Natural killer cell (primary cell): ENCODE measurements at regions not wholly inside any gene's neighbourhood (a gene's known extent, or its start where the extent isn't known, plus 50 kb on each side); places are given as distances from the start of the nearest gene placed in this dataset.

Experiments
- ATAC-seq, 3 donors: fragments of 150-1000 bp in 2 of 3; fragments of 200-7000 bp in 1 of 3; cut with Tn5 transposase; 1 replicate in 1 of 3; 2 replicates in 2 of 3; pipeline ENCODE4 v1.10.0; 2021; ENCODE audit warnings: mild to moderate bottlenecking in 2 of 3, moderate library complexity in 2 of 3
- DNase-seq, 2 donors: peaks; one replicate each; pipeline versions ENCODE4 v3.0.0 to v3.0.0-alpha.2; 2013 to 2021; ENCODE audit warnings: mixed read lengths in 1 of 2
- H3K27ac ChIP-seq: one replicate; pipeline ENCODE4 v1.5.1; 2013; ENCODE audit warnings: mild to moderate bottlenecking, low read length
- H3K27me3 ChIP-seq: one replicate; pipeline ENCODE4 v1.6.1; 2013; ENCODE audit warnings: low read length; ENCODE audit not compliant: control insufficient read depth, insufficient read depth
- H3K36me3 ChIP-seq: one replicate; pipeline ENCODE4 v1.6.1; 2013; ENCODE audit warnings: low read length; ENCODE audit not compliant: control insufficient read depth, insufficient read depth
- H3K4me1 ChIP-seq: one replicate; pipeline ENCODE4 v1.6.1; 2013; ENCODE audit warnings: low read length; ENCODE audit not compliant: control insufficient read depth, insufficient read depth
- H3K4me3 ChIP-seq: one replicate; pipeline ENCODE4 v1.5.1; 2013; ENCODE audit warnings: low read length
- H3K9me3 ChIP-seq: one replicate; pipeline ENCODE4 v1.6.1; 2013; ENCODE audit warnings: low read length; ENCODE audit not compliant: control insufficient read depth, insufficient read depth
- H3K27ac Mint-ChIP-seq, 2 donors: one replicate each; pipeline ENCODE4 v1.8.0; 2022; ENCODE audit warnings: mild to moderate bottlenecking in 2 of 2, mixed read lengths in 2 of 2, moderate library complexity in 1 of 2
- H3K27me3 Mint-ChIP-seq, 2 donors: one replicate each; pipeline ENCODE4 v1.8.0; 2022; ENCODE audit warnings: low read depth in 2 of 2, mixed read lengths in 2 of 2
- H3K36me3 Mint-ChIP-seq: one replicate; pipeline ENCODE4 v1.8.0; 2022; ENCODE audit warnings: mixed read lengths
- H3K4me1 Mint-ChIP-seq, 2 donors: one replicate each; pipeline ENCODE4 v1.8.0; 2022; ENCODE audit warnings: mixed read lengths in 2 of 2
- H3K4me3 Mint-ChIP-seq: one replicate; pipeline ENCODE4 v1.8.0; 2022; ENCODE audit warnings: mild to moderate bottlenecking, moderate library complexity, mixed read lengths
- H3K9me3 Mint-ChIP-seq, 2 donors: one replicate each; pipeline ENCODE4 v1.8.0; 2022; ENCODE audit warnings: mixed read lengths in 2 of 2
- WGBS: methylation state at CpG from one replicate; pipeline ENCODE4 v1.1.7; 2013; ENCODE audit warnings: missing lambda C conversion rate; ENCODE audit not compliant: insufficient coverage; 5-methylcytosine and 5-hydroxymethylcytosine counted together
- intact Hi-C: fragments of 100-400 bp; cut with micrococcal nuclease; formaldehyde crosslinking; loops from one replicate; pipeline ENCODE4 v1.14.2; 2022
- TF ChIP-seq, protein P1 (sequence below): fragments of 200-600 bp; IDR thresholded peaks from one replicate; pipeline ENCODE4 v1.8.0; 2022; ENCODE audit warnings: antibody characterized with exemption

DNA sequence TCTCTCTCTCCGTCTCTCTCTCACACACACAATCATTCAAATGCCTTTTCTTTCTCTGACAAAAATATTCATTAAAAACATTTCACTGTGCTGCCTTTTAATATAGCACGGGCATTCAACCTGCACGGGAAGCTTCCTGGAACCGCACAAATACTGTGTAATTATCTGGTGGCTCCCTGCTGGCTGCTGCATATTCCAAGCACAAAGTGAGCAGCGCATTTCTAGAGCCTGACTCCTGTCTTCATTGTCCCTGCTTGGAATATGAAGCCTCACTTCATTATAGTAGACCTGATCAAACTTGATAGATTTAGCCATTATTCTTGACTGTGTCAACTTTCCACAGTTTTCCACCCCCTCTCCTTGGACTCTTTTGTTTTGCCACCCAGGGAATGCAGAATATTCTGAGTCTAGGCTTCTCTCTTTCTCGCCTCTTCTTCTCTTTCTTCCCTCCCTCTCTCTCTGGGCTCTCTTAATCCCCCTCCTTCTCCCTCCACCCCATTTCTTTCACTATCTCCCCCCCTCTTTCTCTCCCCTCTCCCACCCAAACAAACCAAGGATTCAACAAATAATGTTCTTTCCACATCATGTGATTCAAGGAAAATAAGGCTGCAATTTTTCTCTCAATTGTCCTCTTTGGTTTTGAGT lies 672.1 kb upstream of the FANCL start:
- H3K36me3 Mint-ChIP-seq = no peaks in the 10 kb centered on the region

GRCh38 chr2:58911877-58912276 lies 670.8 kb upstream of the FANCL start:
- DNase-seq (no peak), ATAC-seq (no peak)
- H3K9me3 Mint-ChIP-seq = no peaks in the 10 kb centered on the region
- WGBS = no CpG with 5 or more reads among the region's 1 CpG
- H3K9me3 ChIP-seq = no peaks in the 10 kb centered on the region
- H3K4me3 Mint-ChIP-seq = no peak overlapping the region
- H3K27ac Mint-ChIP-seq = no peak overlapping the region
- H3K4me3 ChIP-seq = no peak overlapping the region
- TF ChIP-seq, protein P1, sequence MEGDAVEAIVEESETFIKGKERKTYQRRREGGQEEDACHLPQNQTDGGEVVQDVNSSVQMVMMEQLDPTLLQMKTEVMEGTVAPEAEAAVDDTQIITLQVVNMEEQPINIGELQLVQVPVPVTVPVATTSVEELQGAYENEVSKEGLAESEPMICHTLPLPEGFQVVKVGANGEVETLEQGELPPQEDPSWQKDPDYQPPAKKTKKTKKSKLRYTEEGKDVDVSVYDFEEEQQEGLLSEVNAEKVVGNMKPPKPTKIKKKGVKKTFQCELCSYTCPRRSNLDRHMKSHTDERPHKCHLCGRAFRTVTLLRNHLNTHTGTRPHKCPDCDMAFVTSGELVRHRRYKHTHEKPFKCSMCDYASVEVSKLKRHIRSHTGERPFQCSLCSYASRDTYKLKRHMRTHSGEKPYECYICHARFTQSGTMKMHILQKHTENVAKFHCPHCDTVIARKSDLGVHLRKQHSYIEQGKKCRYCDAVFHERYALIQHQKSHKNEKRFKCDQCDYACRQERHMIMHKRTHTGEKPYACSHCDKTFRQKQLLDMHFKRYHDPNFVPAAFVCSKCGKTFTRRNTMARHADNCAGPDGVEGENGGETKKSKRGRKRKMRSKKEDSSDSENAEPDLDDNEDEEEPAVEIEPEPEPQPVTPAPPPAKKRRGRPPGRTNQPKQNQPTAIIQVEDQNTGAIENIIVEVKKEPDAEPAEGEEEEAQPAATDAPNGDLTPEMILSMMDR = no peak
- no peak overlapping the region for H3K27ac ChIP-seq
- peaks cover 0 to 2% of the 10 kb centered on the region in 2 donors for H3K27me3 Mint-ChIP-seq
- intact Hi-C loops = no loop called here
- no peaks in the 10 kb centered on the region for H3K4me1 ChIP-seq
- H3K36me3 Mint-ChIP-seq = no peaks in the 10 kb centered on the region
- H3K4me1 Mint-ChIP-seq = no peaks in the 10 kb centered on the region
- H3K36me3 ChIP-seq = no peaks in the 10 kb centered on the region
- H3K27me3 ChIP-seq = no peaks in the 10 kb centered on the region

More for the DNA sequence above, 672.1 kb upstream of the FANCL start:
- Mint-ChIP-seq H3K27me3 (peaks cover 0 to 2% of the 10 kb centered on the region in 2 donors), H3K4me3 (no peak overlapping the region), H3K4me1 (no peaks in the 10 kb centered on the region), H3K9me3 (no peaks in the 10 kb centered on the region), H3K27ac (no peak overlapping the region)
- Histone ChIP-seq H3K27me3 (no peaks in the 10 kb centered on the region), H3K27ac (no peak overlapping the region), H3K4me3 (no peak overlapping the region), H3K9me3 (no peaks in the 10 kb centered on the region), H3K4me1 (no peaks in the 10 kb centered on the region), H3K36me3 (no peaks in the 10 kb centered on the region)
- TF ChIP-seq, protein P1 = no peak
- 90% methylated on average over 6 of the region's 6 CpGs for WGBS
- ATAC-seq = no peak
- intact Hi-C loops = no loop called here
- DNase-seq = no peak

DNA sequence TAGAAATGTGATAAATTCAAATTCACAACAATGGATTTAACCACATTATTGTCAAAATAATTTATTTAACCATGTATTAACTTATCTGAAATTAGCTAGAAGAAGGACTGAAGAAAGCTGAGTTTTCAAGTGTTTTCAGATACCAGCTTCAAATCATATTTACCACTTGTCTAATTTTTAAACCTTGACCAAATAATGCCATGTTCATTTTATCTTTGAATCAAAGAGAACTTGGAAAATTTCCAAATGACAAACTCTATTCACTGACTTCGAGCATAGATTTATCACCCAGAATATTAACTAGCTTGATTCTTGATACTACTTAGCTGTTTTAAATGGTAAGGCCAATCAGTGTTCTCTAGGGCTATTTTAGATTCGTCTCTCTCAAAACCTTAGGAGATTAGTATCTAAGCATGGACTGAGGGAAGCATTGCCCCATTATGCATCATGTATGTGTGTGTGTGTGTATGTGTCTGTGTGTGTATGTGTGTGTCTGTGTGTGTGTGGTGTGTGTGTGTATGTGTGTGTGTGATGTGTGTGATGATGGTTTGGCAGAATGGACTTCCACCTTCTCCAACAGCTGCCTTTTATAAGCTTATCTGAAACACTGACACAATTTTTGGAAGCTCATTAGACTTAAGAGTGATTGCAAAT lies 667.5 kb upstream of the FANCL start:
- Mint-ChIP-seq H3K4me3 (no peak overlapping the region), H3K9me3 (no peaks in the 10 kb centered on the region), H3K36me3 (no peaks in the 10 kb centered on the region), H3K27ac (no peak overlapping the region), H3K4me1 (no peaks in the 10 kb centered on the region), H3K27me3 (peaks cover 0 to 2% of the 10 kb centered on the region in 2 donors)
- H3K27ac ChIP-seq = no peak overlapping the region
- intact Hi-C loops = no loop called here
- H3K27me3 ChIP-seq = no peaks in the 10 kb centered on the region
- no peaks in the 10 kb centered on the region for H3K9me3 ChIP-seq
- H3K4me1 ChIP-seq = no peaks in the 10 kb centered on the region
- ATAC-seq = no peak
- H3K36me3 ChIP-seq = no peaks in the 10 kb centered on the region
- TF ChIP-seq, protein P1 = no peak
- no peak for DNase-seq
- 70% methylated on average over 2 of the region's 2 CpGs for WGBS
- H3K4me3 ChIP-seq = no peak overlapping the region
